Activated naive CD4-positive, alpha-beta T cell treated with anti-CD3 and anti-CD28 coated beads, Interleukin-2, amount 50 U/mL, for 24 hours (primary cell): ENCODE measurements at regions not wholly inside any gene's neighbourhood (a gene's known extent, or its start where the extent isn't known, plus 50 kb on each side); places are given as distances from the start of the nearest gene placed in this dataset.
"Not testable (repeated sequence)": the region's sequence is repeated elsewhere in the genome, so short reads cannot be mapped to it uniquely, and the experiment has no call there.

ENCODE experiments used
- H3K27ac Mint-ChIP-seq: one replicate; pipeline ENCODE4 v1.8.0; 2021; ENCODE audit warnings: mild to moderate bottlenecking, mixed read lengths
- H3K27me3 Mint-ChIP-seq: one replicate; pipeline ENCODE4 v1.8.0; 2021; ENCODE audit warnings: mixed read lengths
- H3K36me3 Mint-ChIP-seq: one replicate; pipeline ENCODE4 v1.8.0; 2021; ENCODE audit warnings: mixed read lengths
- H3K4me1 Mint-ChIP-seq: one replicate; pipeline ENCODE4 v1.8.0; 2021; ENCODE audit warnings: mixed read lengths
- H3K4me3 Mint-ChIP-seq: one replicate; pipeline ENCODE4 v1.8.0; 2021; ENCODE audit warnings: mild to moderate bottlenecking, mixed read lengths
- H3K9me3 Mint-ChIP-seq: one replicate; pipeline ENCODE4 v1.8.0; 2021; ENCODE audit warnings: mixed read lengths

- Mint-ChIP-seq H3K27me3 (no peaks in the 10 kb centered on the region), H3K4me1 (no peaks in the 10 kb centered on the region), H3K36me3 (no peaks in the 10 kb centered on the region)
Measured at GRCh38 chr3:94402126-94402525, 339.3 kb downstream of the NSUN3 start.

GRCh38 chr3:94405258-94406035 lies 342.6 kb downstream of the NSUN3 start:
- Mint-ChIP-seq H3K36me3 (no peaks in the 10 kb centered on the region), H3K9me3 (no peaks in the 10 kb centered on the region), H3K27ac (no peak overlapping the region), H3K27me3 (no peaks in the 10 kb centered on the region), H3K4me1 (no peaks in the 10 kb centered on the region), H3K4me3 (no peak overlapping the region)

More at GRCh38 chr3:94402126-94402525, 339.3 kb downstream of the NSUN3 start:
- Mint-ChIP-seq H3K27ac (no peak overlapping the region), H3K4me3 (no peak overlapping the region), H3K9me3 (no peaks in the 10 kb centered on the region)

GRCh38 chr3:94406595-94406994 lies 343.7 kb downstream of the NSUN3 start:
- no peak overlapping the region for H3K4me3 Mint-ChIP-seq
- H3K9me3 Mint-ChIP-seq: no peaks in the 10 kb centered on the region
- H3K36me3 Mint-ChIP-seq: no peaks in the 10 kb centered on the region
- H3K27me3 Mint-ChIP-seq: no peaks in the 10 kb centered on the region
- no peaks in the 10 kb centered on the region for H3K4me1 Mint-ChIP-seq
- no peak overlapping the region for H3K27ac Mint-ChIP-seq

- H3K4me3 Mint-ChIP-seq, H3K4me1 Mint-ChIP-seq, H3K9me3 Mint-ChIP-seq, H3K27me3 Mint-ChIP-seq, H3K36me3 Mint-ChIP-seq, H3K27ac Mint-ChIP-seq: not testable (repeated sequence)
Measured at GRCh38 chr3:94412936-94413335, 350.1 kb downstream of the NSUN3 start.

GRCh38 chr3:94413336-94414108 lies 350.7 kb downstream of the NSUN3 start:
- no peaks in the 10 kb centered on the region for H3K36me3 Mint-ChIP-seq
- H3K9me3 Mint-ChIP-seq: no peaks in the 10 kb centered on the region
- no peaks in the 10 kb centered on the region for H3K27me3 Mint-ChIP-seq
- H3K27ac Mint-ChIP-seq: no peak overlapping the region
- H3K4me3 Mint-ChIP-seq: no peak overlapping the region
- H3K4me1 Mint-ChIP-seq: no peaks in the 10 kb centered on the region

GRCh38 chr3:94414418-94414817 lies 351.6 kb downstream of the NSUN3 start:
- Mint-ChIP-seq H3K4me1 (no peaks in the 10 kb centered on the region), H3K27me3 (no peaks in the 10 kb centered on the region), H3K27ac (no peak overlapping the region), H3K9me3 (peaks cover 6% of the 10 kb centered on the region), H3K36me3 (no peaks in the 10 kb centered on the region), H3K4me3 (no peak overlapping the region)

GRCh38 chr3:94416768-94417167 lies 353.9 kb downstream of the NSUN3 start:
- no peaks in the 10 kb centered on the region for H3K4me1 Mint-ChIP-seq
- no peak overlapping the region for H3K4me3 Mint-ChIP-seq
- no peaks in the 10 kb centered on the region for H3K36me3 Mint-ChIP-seq
- H3K27me3 Mint-ChIP-seq: no peaks in the 10 kb centered on the region
- H3K9me3 Mint-ChIP-seq: peaks cover 12% of the 10 kb centered on the region
- H3K27ac Mint-ChIP-seq: no peak overlapping the region

- no peaks in the 10 kb centered on the region for H3K27me3 Mint-ChIP-seq
- H3K4me1 Mint-ChIP-seq: no peaks in the 10 kb centered on the region
- H3K36me3 Mint-ChIP-seq: no peaks in the 10 kb centered on the region
- H3K27ac Mint-ChIP-seq: no peak overlapping the region
- H3K4me3 Mint-ChIP-seq: no peak overlapping the region
- peaks cover 12% of the 10 kb centered on the region for H3K9me3 Mint-ChIP-seq
Measured at GRCh38 chr3:94417963-94418455, 355.1 kb downstream of the NSUN3 start.

GRCh38 chr3:94420931-94421330 lies 358.1 kb downstream of the NSUN3 start:
- H3K4me3 Mint-ChIP-seq: no peak overlapping the region
- no peaks in the 10 kb centered on the region for H3K4me1 Mint-ChIP-seq
- H3K36me3 Mint-ChIP-seq: no peaks in the 10 kb centered on the region

GRCh38 chr3:94423578-94423977 lies 360.7 kb downstream of the NSUN3 start:
- no peak overlapping the region for H3K27ac Mint-ChIP-seq
- H3K4me3 Mint-ChIP-seq: no peak overlapping the region
- no peaks in the 10 kb centered on the region for H3K27me3 Mint-ChIP-seq
- H3K4me1 Mint-ChIP-seq: no peaks in the 10 kb centered on the region
- peaks cover 1% of the 10 kb centered on the region for H3K36me3 Mint-ChIP-seq
- H3K9me3 Mint-ChIP-seq: peaks cover 12% of the 10 kb centered on the region

More at GRCh38 chr3:94420931-94421330, 358.1 kb downstream of the NSUN3 start:
- Mint-ChIP-seq H3K27me3 (no peaks in the 10 kb centered on the region), H3K9me3 (peaks cover 12% of the 10 kb centered on the region), H3K27ac (no peak overlapping the region)

GRCh38 chr3:94429517-94429916 lies 366.7 kb downstream of the NSUN3 start:
- Mint-ChIP-seq H3K4me3 (no peak overlapping the region), H3K27ac (no peak overlapping the region), H3K9me3 (no peaks in the 10 kb centered on the region), H3K4me1 (no peaks in the 10 kb centered on the region), H3K36me3 (peaks cover 1% of the 10 kb centered on the region), H3K27me3 (no peaks in the 10 kb centered on the region)

- Mint-ChIP-seq H3K27ac (no peak overlapping the region), H3K36me3 (no peaks in the 10 kb centered on the region), H3K4me3 (no peak overlapping the region), H3K27me3 (no peaks in the 10 kb centered on the region), H3K9me3 (no peaks in the 10 kb centered on the region), H3K4me1 (no peaks in the 10 kb centered on the region)
Measured at GRCh38 chr3:94431876-94432570, 369.2 kb downstream of the NSUN3 start.

GRCh38 chr3:94433811-94434210 lies 370.9 kb downstream of the NSUN3 start:
- no peaks in the 10 kb centered on the region for H3K36me3 Mint-ChIP-seq
- H3K4me1 Mint-ChIP-seq: no peaks in the 10 kb centered on the region
- H3K27me3 Mint-ChIP-seq: no peaks in the 10 kb centered on the region
- H3K4me3 Mint-ChIP-seq: no peak overlapping the region
- H3K9me3 Mint-ChIP-seq: peaks cover 4% of the 10 kb centered on the region
- no peak overlapping the region for H3K27ac Mint-ChIP-seq

GRCh38 chr3:94440767-94441493 lies 378.1 kb downstream of the NSUN3 start:
- Mint-ChIP-seq H3K36me3 (no peaks in the 10 kb centered on the region), H3K27me3 (no peaks in the 10 kb centered on the region), H3K4me1 (no peaks in the 10 kb centered on the region), H3K27ac (no peak overlapping the region), H3K9me3 (peaks cover 4% of the 10 kb centered on the region), H3K4me3 (no peak overlapping the region)

- H3K27me3 Mint-ChIP-seq: no peaks in the 10 kb centered on the region
Measured at GRCh38 chr3:94441494-94441847, 378.6 kb downstream of the NSUN3 start.

More at GRCh38 chr3:94441494-94441847, 378.6 kb downstream of the NSUN3 start:
- Mint-ChIP-seq H3K9me3 (peaks cover 4% of the 10 kb centered on the region), H3K36me3 (no peaks in the 10 kb centered on the region), H3K4me3 (no peak overlapping the region), H3K4me1 (no peaks in the 10 kb centered on the region), H3K27ac (no peak overlapping the region)
